ENCODE measurements at regions not wholly inside any gene's neighbourhood (a gene's known extent, or its start where the extent isn't known, plus 50 kb on each side); places are given as distances from the start of the nearest gene placed in this dataset.

GRCh38 chr2:60007671-60008070 lies 545.8 kb downstream of the BCL11A start:
- no peak for TF ChIP-seq CTCF (IDR thresholded peaks at IDR 0.05; ENCODE audit: low read length)
- no peak for TF ChIP-seq EZH2 (IDR thresholded peaks at IDR 0.05; ENCODE audit: borderline replicate concordance, low read length)

Data from OCI-LY1 (cell line).